ENCODE measurements at regions not wholly inside any gene's neighbourhood (a gene's known extent, or its start where the extent isn't known, plus 50 kb on each side); places are given as distances from the start of the nearest gene placed in this dataset.
A peak's percentile ranks its signal among the peaks of the same experiment; 100 is the strongest.

DNA sequence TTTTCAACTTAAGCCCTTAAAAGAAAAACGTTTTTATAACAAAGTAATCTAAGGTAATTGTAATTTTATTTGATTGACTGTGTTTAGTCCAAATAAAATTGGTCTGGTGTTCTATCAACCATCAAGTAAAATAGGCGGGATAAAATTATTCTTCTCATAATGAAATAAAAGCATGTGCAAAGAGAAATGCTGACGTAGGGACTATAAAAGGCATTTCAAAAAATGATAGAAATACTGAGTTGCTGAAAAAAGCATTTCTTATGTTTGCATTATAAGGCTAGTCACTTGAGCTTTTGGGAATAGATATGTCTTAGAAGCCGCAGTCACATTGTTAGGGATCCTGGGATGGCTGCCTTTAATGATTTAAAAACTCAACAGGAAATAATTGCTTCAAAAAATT is 608.0 kb upstream of the JAG1 start:
- no peak for DNase-seq (ENCODE audit: low spot score)

DNA sequence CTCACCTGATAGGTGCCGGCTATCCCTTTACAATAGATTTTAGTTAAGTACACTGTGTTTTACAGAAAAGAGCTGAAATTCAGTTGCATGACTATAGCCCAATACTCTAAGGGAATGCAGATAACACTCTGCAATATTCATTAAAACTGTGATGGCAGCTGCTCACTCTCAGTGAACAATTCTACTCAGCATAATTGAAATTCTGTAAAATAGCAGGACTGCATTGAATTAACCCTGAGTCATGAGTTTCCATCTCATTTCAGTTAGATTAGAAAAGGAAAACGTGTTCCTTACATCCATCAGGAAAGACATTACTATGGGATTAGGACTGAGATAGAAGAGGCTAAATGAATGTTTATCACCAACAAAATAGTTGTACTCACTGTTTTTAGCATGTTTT is 613.3 kb upstream of the JAG1 start:
- DNase-seq (ENCODE audit: low spot score): no peak

DNA sequence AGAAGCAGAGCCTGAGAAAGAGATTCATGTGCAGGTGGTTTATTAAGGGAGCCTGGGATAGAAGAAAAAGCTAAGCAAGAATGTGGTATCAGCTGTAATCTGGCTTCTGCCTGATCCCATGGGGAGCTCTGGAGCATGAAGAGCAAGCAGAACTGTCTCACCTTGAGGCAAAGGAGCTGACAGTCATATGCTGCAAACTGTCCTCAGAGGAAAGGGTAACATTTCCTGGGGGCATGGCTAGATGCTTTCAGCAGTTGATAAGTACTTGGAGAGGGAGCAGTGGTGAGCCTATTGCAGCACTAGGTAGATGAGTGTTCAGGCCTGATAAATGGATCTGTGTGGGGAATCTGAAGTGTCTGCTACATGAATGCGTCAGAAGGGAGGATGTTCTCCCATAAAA is 621.5 kb upstream of the BTBD3 start:
- DNase-seq (ENCODE audit: low spot score): no peak

DNA sequence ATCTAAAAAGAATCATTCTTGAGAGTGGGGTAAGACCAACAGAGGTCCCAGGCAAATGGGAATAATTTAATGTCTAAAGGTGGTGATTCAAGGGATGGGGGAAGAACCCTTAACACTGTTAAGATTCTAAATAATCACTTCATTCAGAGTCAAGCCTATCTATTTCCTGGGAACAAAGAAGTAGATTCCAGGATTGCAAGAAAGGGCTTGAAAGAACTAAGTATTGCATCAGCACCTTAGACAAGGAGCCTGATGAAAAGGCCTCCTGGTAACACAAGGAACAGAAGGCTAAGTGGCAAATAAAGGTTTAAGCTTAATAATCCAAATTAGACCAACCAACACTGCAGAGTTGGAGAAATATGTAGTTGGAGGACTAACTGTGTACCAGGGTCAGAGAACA is 620.7 kb upstream of the BTBD3 start:
- DNase-seq (ENCODE audit: low spot score): no peak

DNA sequence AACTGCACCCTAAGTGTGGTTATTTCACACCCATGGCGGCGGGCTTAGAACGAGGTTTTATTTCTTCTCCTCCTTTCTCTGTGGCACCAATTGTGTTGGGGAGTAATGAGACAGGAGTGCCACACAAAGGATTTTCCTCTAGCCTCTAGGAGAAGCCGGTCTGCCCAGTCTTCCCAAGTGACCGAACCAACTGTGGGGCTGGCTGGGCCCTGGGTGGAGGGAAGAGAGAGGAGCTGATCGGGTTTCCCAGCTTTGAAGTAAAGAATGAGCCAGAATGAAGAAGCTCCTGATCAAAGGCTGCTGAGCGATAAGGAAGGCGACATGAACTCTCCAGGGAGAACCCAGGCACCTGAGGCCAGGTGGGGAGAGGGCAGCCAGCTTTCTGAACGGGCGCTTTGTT is 616.0 kb upstream of the BTBD3 start:
- DNase-seq (ENCODE audit: low spot score): no peak

DNA sequence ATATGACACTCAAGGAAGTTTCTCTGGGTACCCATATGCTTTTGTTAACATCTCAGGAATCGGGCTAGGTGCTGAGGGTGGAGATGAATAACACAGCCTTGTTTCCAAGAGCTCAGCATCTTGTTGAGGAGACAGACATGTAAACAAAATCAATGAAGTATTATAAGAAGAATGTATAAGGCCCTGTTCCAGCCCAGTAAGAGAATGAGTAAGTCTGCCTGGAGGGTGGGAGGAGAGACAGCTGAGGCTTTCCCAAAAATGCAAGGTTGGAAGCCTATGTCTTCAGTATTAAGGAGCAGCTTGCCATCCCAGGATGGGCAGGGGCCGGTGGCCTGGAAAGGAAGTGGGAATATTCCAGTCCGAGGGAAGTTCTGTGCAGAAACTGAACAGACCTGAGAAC is 615.3 kb upstream of the BTBD3 start:
- no peak for DNase-seq (ENCODE audit: low spot score)

DNA sequence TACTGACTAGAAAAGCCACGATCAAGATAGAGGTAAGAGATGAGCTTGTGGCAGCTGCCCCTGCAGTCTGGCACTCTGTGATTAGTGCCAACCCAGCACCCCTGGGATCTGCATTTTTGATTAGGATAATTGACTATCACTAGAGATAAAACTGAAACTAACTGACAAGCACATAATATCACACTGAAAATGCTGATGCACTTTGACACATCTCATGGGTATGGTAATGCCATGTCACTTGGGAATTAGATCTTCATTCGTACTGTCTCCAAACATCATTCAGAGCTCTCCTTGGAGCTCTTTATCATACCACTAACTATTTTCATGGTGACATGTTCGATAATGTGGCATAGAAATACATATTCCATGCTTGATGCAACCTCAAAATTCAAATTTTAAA is 612.9 kb upstream of the BTBD3 start:
- DNase-seq (ENCODE audit: low spot score): no peak

DNA sequence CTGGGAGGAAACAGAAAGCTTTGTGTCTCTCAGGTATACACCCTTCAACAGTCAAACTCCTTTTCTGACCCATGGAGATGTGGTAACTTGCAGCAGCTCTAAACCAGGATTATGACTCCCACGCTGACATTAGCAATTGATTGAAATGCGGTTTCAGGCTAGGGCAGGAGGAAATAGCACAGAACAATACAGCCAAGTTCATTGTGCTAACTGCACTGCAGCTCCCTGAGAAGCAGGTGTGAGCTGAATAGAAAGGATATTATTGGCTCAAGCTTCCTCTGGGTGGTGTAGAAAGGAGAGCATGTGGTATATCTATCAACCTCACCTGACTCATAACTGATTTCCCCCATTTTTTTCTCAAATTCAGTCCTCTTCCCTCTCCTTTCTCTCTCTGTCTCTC is 612.3 kb upstream of the BTBD3 start:
- peak; percentile 22 for DNase-seq (ENCODE audit: low spot score)

DNA sequence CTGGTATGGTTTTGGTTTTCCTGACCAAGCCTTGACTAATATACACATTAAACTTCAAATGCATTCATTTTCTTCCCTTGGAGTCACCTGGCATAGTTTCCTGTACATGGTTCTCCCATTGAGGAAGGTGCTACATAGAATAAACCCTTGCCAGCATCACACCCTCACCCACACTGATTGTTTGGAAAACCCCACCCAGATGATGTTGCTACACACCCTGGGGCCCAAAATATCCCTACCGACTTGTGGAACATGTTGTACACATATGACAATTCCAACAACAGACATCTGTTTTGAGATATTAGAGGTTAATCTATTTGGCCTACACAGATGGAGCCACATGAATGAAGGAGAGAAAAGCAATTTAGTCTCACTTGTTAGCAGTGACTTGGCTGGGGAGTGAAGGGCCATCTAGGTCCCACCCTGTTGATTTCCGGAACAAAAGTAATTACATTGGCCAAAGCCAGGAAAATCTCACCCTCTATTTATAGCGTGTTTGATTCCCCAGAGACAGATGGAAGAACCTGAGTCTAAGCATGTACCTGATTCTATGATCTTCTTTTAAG is 606.0 kb upstream of the BTBD3 start:
- DNase-seq (ENCODE audit: low spot score): no peak

DNA sequence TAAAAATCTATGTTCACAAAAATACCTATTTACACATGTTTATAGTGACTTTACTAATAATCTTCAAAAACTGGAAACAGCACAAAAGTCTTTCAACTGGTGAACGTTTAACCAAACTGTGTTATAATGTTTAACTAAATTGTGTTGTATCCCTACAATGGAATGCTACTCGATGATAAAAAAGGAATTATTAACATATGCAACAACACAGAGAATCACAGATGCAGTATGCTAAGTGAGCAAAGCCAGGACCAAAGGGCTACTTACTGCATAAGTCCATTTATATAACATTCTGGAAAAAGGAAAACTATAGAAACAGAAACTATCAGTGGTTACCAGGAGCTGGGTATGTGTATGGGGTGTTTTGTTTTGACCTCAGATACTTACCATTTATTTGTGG is 602.2 kb upstream of the BTBD3 start:
- no peak for DNase-seq (ENCODE audit: low spot score)

DNA sequence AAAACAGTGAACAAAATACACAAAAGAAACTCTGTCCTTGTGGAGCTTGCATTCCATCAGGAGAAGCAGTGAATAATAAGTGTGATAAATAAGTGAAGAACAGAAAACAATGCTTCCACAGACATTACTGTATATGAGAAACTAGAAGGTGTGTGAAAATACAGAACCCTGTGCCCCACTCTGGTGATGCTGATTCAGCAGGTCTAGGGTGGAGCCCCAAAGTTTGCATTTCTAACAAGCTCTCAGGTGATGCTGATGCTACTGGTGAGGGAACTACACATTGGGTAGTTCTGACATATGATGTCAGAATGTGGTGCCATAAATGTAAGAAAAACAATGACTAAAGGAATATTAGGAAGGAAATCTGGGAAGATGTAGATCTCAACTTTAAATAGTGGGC is 601.4 kb upstream of the BTBD3 start:
- no peak for DNase-seq (ENCODE audit: low spot score)

DNA sequence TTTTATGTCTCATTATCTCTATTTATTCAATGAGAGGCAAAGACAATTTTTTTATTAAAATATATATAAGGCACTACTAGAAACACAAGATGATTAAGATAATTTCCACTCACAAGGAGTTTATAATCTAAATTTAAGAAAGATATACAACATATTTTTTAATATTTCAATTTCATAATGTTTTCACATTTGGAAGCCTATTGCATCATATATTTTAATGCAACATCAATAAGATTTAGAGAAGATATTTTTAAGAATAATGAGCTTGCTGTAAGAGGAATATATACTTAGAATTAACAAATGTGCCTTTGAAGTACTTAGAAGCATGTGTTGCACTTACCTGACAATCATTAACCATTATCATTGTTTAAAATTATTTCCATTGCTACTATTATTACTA is 597.7 kb upstream of the BTBD3 start:
- DNase-seq (ENCODE audit: low spot score): no peak

DNA sequence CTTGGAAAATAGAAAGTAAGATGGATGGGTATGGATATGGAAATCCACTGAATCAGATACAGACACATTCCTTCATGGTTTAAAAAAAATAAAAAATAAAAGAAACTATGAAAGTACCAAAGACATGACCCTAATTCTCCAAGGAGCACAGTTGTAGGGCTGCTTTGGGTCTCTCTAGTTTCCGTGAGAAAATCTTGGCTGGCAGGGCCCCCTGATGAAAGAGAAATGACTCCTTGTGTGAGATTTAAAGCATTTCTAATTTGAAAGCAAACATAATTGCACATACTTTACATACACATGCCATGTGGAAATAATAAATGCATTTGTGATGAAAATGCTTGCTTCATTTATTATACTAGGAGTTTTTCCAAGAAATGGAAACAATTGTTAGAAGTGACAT is 593.9 kb upstream of the BTBD3 start:
- DNase-seq (ENCODE audit: low spot score): no peak

DNA sequence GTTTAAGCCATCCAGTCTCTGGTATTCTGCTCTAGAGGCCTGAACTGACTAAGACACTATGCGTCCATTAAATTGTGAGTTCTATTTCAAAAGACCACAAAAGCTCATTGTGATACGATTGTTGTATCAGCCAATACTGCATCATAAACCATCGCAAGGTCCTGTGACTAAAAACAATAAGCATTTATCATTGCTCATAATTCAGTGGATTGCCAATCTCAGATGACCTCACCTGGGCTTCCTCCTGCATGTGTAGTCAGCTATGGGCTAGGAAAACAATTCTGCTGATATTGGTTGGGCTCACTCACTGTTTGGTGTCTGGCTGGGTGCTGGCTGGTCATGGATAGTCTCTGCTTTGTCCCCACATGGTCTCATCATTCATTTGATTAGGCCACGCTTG is 592.7 kb upstream of the BTBD3 start:
- DNase-seq (ENCODE audit: low spot score): no peak

DNA sequence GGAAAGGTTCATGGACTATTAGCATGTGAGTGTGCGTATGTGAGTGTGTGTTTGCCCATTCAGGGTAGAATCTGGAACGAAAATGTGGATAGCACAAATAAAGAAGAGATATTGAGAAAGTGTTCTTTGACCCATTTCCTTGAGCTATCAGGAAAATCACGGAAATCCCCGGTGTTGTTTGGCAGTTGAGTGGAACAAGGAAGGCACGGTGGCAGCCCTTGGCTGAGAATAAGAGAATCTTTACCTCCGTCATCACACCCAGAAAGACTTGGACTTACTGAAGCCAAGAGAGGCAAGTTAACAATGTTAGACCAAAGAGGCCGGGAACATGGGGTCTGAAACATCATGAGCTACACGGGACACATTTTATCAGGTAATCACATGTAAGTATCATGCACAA is 588.9 kb upstream of the BTBD3 start:
- no peak for DNase-seq (ENCODE audit: low spot score)

DNA sequence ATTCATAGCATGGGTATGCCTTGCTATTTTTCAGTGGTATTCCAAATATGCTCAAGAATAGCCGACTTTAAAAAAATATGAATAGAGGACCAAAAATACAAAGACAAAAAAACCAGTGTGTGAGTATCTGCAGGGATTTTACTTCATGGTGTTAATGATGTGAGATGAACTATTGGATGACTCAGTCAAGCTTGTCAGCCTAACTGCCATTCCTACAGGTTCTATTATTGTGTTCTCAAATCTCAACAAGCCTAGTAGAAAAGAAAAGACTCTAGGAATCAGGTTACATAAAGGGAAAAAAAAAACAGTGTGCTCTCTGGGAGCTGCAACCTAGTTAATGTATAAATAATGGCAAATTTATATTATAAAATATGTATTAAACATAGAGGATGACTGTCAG is 588.4 kb upstream of the BTBD3 start:
- no peak for DNase-seq (ENCODE audit: low spot score)

DNA sequence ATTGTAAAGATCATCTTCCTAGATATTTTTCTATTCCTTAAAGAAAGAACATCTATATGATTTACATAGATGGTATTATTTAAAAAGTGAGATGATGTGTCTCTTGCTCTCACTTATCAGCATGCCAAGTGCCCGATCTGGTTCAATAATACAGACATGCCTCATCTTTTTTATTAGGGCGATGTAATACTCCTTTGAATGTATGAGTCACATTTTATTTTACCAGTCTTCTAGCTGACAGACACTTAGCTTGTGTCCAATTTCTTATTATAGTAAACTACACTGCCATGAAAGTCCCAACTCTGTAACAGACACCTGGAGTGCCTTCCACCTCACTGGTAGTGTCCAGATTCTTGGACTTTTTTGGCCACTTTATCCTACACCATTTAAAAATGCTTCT is 586.6 kb upstream of the BTBD3 start:
- DNase-seq (ENCODE audit: low spot score): peak; percentile 3

DNA sequence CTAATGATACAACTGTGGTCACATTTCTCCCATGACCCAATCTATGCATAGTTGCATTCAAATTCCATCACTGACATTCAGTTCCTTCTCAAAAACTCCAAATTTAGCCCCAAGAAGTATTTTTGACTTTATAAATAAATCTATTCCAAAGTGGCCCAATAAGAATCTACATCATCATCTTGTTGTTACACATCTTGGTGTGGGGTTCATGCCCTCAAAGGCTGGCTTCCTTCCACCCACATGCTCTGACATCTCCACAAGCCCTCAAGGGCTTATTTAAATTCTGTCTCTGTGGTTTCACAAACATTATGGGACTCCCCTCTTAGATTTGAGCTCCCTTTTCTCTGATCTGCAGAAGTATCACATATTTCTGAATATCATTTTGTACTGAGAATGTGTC is 585.3 kb upstream of the BTBD3 start:
- no peak for DNase-seq (ENCODE audit: low spot score)

DNA sequence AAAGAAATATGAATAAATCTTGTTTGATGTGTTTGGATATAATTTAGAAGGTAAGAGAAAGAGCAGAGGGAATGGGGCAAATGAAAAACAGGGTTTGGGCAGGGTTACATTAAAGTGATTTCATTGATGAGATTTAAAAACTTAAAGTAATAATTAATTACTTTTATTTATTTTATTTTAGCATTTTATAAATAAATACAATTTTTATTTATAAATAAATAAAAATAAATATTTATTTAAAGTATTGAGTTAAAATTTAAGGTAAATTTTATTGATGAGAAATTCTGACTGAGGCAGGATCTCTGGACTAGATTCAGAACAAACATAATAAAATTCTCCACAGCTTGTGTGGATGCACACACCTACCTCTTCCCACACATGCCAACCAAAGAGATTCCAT is 584.1 kb upstream of the BTBD3 start:
- DNase-seq (ENCODE audit: low spot score): no peak

DNA sequence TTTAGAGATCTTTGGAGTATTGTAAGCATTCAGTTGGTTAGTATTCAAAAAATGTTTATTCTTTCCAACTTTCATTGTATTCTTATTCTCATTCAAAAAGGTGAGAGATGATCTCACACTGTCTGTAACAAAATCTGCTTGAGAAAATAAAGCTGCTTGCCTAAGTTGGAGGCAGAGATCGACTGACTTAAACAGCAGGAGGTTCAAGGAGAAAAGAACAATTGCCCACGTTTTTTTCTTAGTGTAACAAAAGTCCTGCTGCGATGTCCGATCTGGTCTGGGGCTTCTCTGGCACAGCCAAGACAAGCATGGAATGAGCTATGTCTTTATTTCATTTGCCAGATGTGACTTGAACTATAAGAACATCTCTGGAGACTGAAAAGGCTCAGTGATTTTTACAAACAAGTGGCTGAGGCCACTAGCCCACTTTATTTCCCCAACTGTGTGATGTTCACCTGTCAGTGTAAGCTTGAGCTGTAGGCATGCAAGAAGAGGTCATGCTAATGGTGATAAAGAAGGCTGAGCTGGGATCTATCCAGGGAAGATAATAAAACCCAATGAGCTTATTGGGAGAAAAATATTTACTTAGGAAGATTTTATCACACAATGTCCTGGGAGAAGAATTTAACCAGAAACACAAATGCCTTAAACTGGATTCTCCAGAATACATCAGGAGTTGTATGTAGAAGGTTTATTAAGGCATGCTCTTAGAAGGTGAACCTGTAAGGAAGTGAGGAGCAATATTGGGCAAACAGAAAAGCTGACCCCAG is 580.1 kb upstream of the BTBD3 start:
- DNase-seq (ENCODE audit: low spot score): no peak

DNA sequence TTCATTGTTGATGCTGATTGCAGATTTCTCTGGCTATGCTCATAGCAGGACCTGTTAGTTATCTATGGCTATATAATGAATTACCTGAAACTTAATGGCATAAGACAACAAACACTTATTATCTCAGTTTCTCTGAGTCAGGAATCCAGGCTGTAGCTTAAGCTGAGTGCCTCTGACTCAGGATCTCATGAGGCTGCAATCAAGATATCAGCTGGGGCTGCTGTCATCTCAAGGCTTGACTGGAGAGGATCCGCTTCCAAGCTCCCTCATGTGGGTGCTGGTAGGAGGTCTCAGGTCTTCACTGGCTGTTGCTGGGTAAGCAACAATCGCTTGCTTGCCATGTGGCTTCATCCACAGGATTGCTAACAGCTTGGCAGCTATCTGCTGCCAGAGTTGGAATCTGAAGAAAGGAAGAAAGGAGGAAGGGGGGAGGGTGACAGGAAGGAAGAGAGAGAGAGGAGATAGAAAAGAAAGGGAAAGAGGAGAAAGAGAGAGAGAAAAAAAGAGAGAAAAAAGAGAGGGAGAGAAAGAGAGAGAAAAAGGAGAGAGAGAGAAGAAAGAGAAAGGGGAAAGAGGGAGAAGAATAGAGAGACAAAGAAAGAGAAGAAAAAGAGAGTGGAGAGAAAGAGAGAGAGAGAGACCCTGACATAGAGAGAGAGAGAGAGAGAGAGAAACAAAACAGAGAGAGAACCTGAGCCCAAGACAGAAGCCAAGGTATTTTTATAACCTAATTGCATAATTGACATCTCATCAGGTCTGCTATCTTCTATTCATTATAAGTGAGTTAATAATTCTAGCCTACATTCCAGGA is 579.0 kb upstream of the BTBD3 start:
- peak; percentile 21 for DNase-seq (ENCODE audit: low spot score)

DNA sequence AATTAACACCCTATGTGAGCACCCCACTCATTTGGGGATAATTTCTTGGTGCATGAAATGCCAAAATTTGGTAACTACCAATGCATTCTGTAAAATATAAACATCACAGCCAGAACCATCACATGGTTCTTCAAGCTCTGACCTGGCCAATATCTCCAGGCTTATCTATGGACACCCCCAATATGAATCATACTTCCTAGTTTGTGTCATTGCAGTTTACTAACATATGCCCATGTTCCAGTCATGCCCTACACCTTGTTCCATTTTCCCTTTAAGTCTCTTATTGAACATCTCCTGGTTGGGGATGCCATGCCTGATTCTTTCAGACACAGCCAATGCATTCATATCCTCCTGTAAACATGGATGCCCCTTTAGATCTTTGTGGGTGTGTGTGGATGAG is 572.8 kb upstream of the BTBD3 start:
- DNase-seq (ENCODE audit: low spot score): no peak

DNA sequence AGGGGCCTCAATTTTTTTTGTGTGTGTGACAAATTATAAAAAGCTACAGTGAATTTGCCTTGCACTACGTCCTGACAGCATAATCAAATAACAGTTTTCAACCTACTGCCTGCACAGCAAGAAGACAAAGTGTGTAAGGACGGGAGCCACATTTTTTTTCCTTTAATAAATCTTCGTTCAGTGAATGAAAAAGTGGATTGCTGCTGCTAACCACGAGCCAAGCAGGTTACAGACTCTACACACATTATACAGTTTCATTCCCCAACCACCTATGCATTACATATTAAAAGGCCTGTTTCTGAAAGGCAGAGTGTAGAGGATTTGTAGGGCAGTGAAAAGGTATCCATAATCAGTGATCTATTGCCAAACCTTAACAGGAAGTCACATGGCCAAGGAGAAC is 570.0 kb upstream of the BTBD3 start:
- DNase-seq (ENCODE audit: low spot score): no peak
